ENCODE measurements at regions not wholly inside any gene's neighbourhood (a gene's known extent, or its start where the extent isn't known, plus 50 kb on each side); places are given as distances from the start of the nearest gene placed in this dataset.

GRCh38 chr7:153392726-153393125 is 633.2 kb downstream of the ACTR3B start:
- TF ChIP-seq ZSCAN23 (tag by site-specific recombination; IDR thresholded peaks at IDR 0.05): no peak
- TF ChIP-seq KLF10 (tag by site-specific recombination; IDR thresholded peaks at IDR 0.05): no peak
- TF ChIP-seq YY1 (tag by site-specific recombination; IDR thresholded peaks at IDR 0.05): no peak
- TF ChIP-seq ZNF157 (tag by site-specific recombination; IDR thresholded peaks at IDR 0.05): no peak
- TF ChIP-seq ZNF362 (tag by site-specific recombination; IDR thresholded peaks at IDR 0.05): no peak
- no peak for TF ChIP-seq ZNF184 (tag by site-specific recombination; IDR thresholded peaks at IDR 0.05)
- no peak for TF ChIP-seq TRIM28 (IDR thresholded peaks at IDR 0.05; ENCODE audit: borderline replicate concordance, low read length)
- TF ChIP-seq, protein P1, sequence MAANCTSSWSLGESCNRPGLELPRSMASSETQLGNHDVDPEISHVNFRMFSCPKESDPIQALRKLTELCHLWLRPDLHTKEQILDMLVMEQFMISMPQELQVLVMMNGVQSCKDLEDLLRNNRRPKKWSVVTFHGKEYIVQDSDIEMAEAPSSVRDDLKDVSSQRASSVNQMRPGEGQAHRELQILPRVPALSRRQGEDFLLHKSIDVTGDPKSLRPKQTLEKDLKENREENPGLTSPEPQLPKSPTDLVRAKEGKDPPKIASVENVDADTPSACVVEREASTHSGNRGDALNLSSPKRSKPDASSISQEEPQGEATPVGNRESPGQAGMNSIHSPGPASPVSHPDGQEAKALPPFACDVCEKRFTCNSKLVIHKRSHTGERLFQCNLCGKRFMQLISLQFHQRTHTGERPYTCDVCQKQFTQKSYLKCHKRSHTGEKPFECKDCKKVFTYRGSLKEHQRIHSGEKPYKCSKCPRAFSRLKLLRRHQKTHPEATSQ (tag by site-specific recombination; IDR thresholded peaks at IDR 0.05): no peak
- TF ChIP-seq ZNF747 (tag by site-specific recombination; IDR thresholded peaks at IDR 0.05): no peak
- TF ChIP-seq RBAK (tag by site-specific recombination; IDR thresholded peaks at IDR 0.05): no peak
- TF ChIP-seq, protein P2, sequence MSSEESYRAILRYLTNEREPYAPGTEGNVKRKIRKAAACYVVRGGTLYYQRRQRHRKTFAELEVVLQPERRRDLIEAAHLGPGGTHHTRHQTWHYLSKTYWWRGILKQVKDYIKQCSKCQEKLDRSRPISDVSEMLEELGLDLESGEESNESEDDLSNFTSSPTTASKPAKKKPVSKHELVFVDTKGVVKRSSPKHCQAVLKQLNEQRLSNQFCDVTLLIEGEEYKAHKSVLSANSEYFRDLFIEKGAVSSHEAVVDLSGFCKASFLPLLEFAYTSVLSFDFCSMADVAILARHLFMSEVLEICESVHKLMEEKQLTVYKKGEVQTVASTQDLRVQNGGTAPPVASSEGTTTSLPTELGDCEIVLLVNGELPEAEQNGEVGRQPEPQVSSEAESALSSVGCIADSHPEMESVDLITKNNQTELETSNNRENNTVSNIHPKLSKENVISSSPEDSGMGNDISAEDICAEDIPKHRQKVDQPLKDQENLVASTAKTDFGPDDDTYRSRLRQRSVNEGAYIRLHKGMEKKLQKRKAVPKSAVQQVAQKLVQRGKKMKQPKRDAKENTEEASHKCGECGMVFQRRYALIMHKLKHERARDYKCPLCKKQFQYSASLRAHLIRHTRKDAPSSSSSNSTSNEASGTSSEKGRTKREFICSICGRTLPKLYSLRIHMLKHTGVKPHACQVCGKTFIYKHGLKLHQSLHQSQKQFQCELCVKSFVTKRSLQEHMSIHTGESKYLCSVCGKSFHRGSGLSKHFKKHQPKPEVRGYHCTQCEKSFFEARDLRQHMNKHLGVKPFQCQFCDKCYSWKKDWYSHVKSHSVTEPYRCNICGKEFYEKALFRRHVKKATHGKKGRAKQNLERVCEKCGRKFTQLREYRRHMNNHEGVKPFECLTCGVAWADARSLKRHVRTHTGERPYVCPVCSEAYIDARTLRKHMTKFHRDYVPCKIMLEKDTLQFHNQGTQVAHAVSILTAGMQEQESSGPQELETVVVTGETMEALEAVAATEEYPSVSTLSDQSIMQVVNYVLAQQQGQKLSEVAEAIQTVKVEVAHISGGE (tag by site-specific recombination; conservative IDR thresholded peaks at IDR 0.05; ENCODE audit: low read depth): no peak
- TF ChIP-seq TCF7L2 (IDR thresholded peaks at IDR 0.05; ENCODE audit: borderline replicate concordance, low read depth, low read length): no peak
- TF ChIP-seq ZNF146 (tag by site-specific recombination; IDR thresholded peaks at IDR 0.05): no peak
- no peaks in the 10 kb centered on the region for H3K9me3 ChIP-seq (ENCODE audit: control insufficient read depth, insufficient read depth, low read depth, low read length)
- POLR2A ChIA-PET: no interaction called here
- H3K4me3 ChIP-seq (ENCODE audit: low read depth, low read length): no peak overlapping the region
- CTCF ChIA-PET: no interaction called here
- no peaks in the 10 kb centered on the region for H3K36me3 ChIP-seq (ENCODE audit: control insufficient read depth in 2 of 2, insufficient read depth in 1 of 2, low read length in 2 of 2)
- H3K27ac ChIP-seq (ENCODE audit: extremely low read depth, low read depth, low read length): no peak overlapping the region
- H3K4me1 ChIP-seq (ENCODE audit: control insufficient read depth, insufficient read depth, low read length): no peaks in the 10 kb centered on the region

DNA sequence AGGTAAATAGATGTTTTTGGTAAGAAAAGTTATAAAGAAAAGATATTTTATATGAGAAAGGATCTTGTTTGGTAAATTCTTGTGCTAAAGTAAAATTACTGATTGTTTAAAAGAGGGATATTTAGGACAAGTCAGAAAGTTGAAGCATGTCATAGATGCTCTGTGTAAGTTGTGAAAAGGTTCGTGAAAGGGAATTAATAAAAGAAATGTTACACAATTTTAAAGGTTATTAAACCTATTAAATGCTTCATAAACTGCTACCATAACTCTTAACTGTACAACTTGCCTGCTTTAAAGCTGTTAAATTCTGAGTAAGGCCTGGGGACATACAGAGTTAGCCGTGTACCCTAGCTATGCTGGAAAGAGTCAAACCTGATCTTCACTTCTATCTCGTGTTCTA is 634.1 kb downstream of the ACTR3B start:
- Histone ChIP-seq H3K4me3 (ENCODE audit: low read depth, low read length) (no peak overlapping the region), H3K4me1 (ENCODE audit: control insufficient read depth, insufficient read depth, low read length) (no peaks in the 10 kb centered on the region), H3K36me3 (ENCODE audit: control insufficient read depth in 2 of 2, insufficient read depth in 1 of 2, low read length in 2 of 2) (no peaks in the 10 kb centered on the region), H3K27ac (ENCODE audit: extremely low read depth, low read depth, low read length) (no peak overlapping the region), H3K9me3 (ENCODE audit: control insufficient read depth, insufficient read depth, low read depth, low read length) (no peaks in the 10 kb centered on the region)
- ChIA-PET POLR2A (no interaction called here), CTCF (no interaction called here)
- TF ChIP-seq ZNF626 (tag by site-specific recombination; IDR thresholded peaks at IDR 0.05): 0 out of 2 replicates have a peak, but pooled peaks have one; percentile 30
- peak; percentile 86; the same call in 1 of the 2 replicates for TF ChIP-seq TRIM28 (IDR thresholded peaks at IDR 0.05; ENCODE audit: borderline replicate concordance, low read length)
- no peak for TF ChIP-seq ZNF324 (tag by site-specific recombination; IDR thresholded peaks at IDR 0.05)
- peak; percentile 98 for TF ChIP-seq SETDB1 (IDR thresholded peaks at IDR 0.05; ENCODE audit: insufficient read length, low read length)
- peak; percentile 13 for TF ChIP-seq ZNF529 (tag by site-specific recombination; IDR thresholded peaks at IDR 0.05; ENCODE audit: insufficient replicate concordance)

- no peaks in the 10 kb centered on the region for H3K4me1 ChIP-seq (ENCODE audit: control insufficient read depth, insufficient read depth, low read length)
- no peaks in the 10 kb centered on the region for H3K9me3 ChIP-seq (ENCODE audit: control insufficient read depth, insufficient read depth, low read depth, low read length)
- TF ChIP-seq, protein P3, sequence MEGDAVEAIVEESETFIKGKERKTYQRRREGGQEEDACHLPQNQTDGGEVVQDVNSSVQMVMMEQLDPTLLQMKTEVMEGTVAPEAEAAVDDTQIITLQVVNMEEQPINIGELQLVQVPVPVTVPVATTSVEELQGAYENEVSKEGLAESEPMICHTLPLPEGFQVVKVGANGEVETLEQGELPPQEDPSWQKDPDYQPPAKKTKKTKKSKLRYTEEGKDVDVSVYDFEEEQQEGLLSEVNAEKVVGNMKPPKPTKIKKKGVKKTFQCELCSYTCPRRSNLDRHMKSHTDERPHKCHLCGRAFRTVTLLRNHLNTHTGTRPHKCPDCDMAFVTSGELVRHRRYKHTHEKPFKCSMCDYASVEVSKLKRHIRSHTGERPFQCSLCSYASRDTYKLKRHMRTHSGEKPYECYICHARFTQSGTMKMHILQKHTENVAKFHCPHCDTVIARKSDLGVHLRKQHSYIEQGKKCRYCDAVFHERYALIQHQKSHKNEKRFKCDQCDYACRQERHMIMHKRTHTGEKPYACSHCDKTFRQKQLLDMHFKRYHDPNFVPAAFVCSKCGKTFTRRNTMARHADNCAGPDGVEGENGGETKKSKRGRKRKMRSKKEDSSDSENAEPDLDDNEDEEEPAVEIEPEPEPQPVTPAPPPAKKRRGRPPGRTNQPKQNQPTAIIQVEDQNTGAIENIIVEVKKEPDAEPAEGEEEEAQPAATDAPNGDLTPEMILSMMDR (tag by site-specific recombination; IDR thresholded peaks at IDR 0.05): no peak
- TF ChIP-seq ZNF776 (tag by site-specific recombination; IDR thresholded peaks at IDR 0.05; ENCODE audit: borderline replicate concordance) (no peak), ZNF48 (tag by site-specific recombination; IDR thresholded peaks at IDR 0.05) (no peak), ZNF138 (tag by site-specific recombination; IDR thresholded peaks at IDR 0.05; ENCODE audit: borderline replicate concordance) (no peak), ZNF18 (tag by site-specific recombination; IDR thresholded peaks at IDR 0.05) (no peak), ZNF354C (tag by site-specific recombination; IDR thresholded peaks at IDR 0.05; ENCODE audit: borderline replicate concordance, low read depth) (no peak), ZSCAN16 (tag by site-specific recombination; IDR thresholded peaks at IDR 0.05) (no peak)
- CTCF ChIA-PET: interaction anchor here (0.7 kb wide), 1 partner anchor 1375 kb away, joined by 3 read pairs; no protein-coding TSS in a partner anchor
- H3K36me3 ChIP-seq (ENCODE audit: control insufficient read depth in 2 of 2, insufficient read depth in 1 of 2, low read length in 2 of 2): no peaks in the 10 kb centered on the region
- H3K4me3 ChIP-seq (ENCODE audit: low read depth, low read length): no peak overlapping the region
- no peak overlapping the region for H3K27ac ChIP-seq (ENCODE audit: extremely low read depth, low read depth, low read length)
- POLR2A ChIA-PET: no interaction called here
These were observed 636.9 kb downstream of the ACTR3B start for GRCh38 chr7:153396475-153396874.
